GM12878 (cell line): ENCODE measurements at regions not wholly inside any gene's neighbourhood (a gene's known extent, or its start where the extent isn't known, plus 50 kb on each side); places are given as distances from the start of the nearest gene placed in this dataset.

Experiments used
- CTCF ChIP-seq, 3 experiments: IDR thresholded peaks in 2 of 3; conservative IDR thresholded peaks in 1 of 3; 2 replicates each; pipeline ENCODE4 v1.5.1; 2011; ENCODE audit warnings: low read depth in 3 of 3, low read length in 3 of 3, mild to moderate bottlenecking in 3 of 3, control low read depth in 2 of 3, moderate library complexity in 2 of 3, inconsistent platforms in 1 of 3, mixed read lengths in 1 of 3; ENCODE audit not compliant: control insufficient read depth in 2 of 3, insufficient read depth in 1 of 3; ENCODE audit errors: extremely low read depth in 1 of 3
- EP300 ChIP-seq, 2 experiments: fragments of 150-350 bp in 1 of 2; IDR thresholded peaks; 2 replicates each; pipeline ENCODE4 v1.6.1; 2011 to 2012; ENCODE audit warnings: low read depth in 2 of 2, low read length in 2 of 2, borderline replicate concordance in 1 of 2, improper control_type of control experiment in 1 of 2, inconsistent platforms in 1 of 2; ENCODE audit not compliant: control insufficient read depth in 1 of 2
- MAX ChIP-seq: IDR thresholded peaks from 2 replicates; pipeline ENCODE4 v1.6.1; 2012; ENCODE audit warnings: low read depth, low read length, improper control_type of control experiment
- POLR2A ChIP-seq: IDR thresholded peaks from 2 replicates; pipeline ENCODE4 v1.6.1; 2011; ENCODE audit warnings: low read depth, mild to moderate bottlenecking, low read length
- ZBTB33 ChIP-seq: fragments of 450-650 bp; IDR thresholded peaks from 2 replicates; pipeline ENCODE4 v1.6.1; 2017; ENCODE audit warnings: mild to moderate bottlenecking

GRCh38 chr1:14308460-14308859 is 290.0 kb upstream of the KAZN start:
- no peak for TF ChIP-seq CTCF (IDR thresholded peaks at IDR 0.05 in 2 of 3, conservative IDR thresholded peaks at IDR 0.05 in 1 of 3; ENCODE audit: control insufficient read depth in 2 of 3, extremely low read depth in 1 of 3, insufficient read depth in 1 of 3, low read depth in 3 of 3, low read length in 3 of 3)
- no peak for TF ChIP-seq POLR2A
- TF ChIP-seq EP300 (IDR thresholded peaks at IDR 0.05; ENCODE audit: borderline replicate concordance in 1 of 2, control insufficient read depth in 1 of 2, low read depth in 2 of 2, low read length in 2 of 2) = no peak
- TF ChIP-seq ZBTB33 = no peak
- no peak for TF ChIP-seq MAX
